HG03045 (cell line): ENCODE measurements at regions not wholly inside any gene's neighbourhood (a gene's known extent, or its start where the extent isn't known, plus 50 kb on each side); places are given as distances from the start of the nearest gene placed in this dataset.

Experiments
- ATAC-seq: cut with Tn5 transposase; IDR thresholded peaks from one replicate; pipeline ENCODE4 v1.9.1; 2021; ENCODE audit warnings: mild to moderate bottlenecking, moderate library complexity; ENCODE audit not compliant: unreplicated experiment

DNA sequence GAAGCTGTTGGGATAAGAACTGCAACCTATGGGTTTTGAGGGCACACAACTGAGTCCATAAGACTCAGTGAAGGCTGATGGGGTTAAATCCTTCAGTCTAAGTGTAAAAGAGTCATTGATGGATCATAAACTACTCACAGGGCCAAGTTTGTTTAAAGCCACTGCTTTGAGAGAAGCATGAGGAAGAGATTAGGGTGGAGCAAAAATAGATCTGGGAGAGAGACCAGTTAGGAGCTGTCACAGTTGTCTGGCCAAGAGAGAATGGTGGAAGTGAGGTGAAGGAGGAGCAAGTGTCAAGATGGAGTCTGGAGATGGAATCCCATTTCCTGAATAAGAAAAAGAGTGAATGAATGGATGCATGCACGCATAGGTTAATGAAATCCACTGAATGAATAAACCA is 379.1 kb upstream of the CDH11 start:
- ATAC-seq = no peak

GRCh38 chr16:65500007-65500406 is 378.1 kb upstream of the CDH11 start:
- no peak for ATAC-seq

GRCh38 chr16:65499566-65499965 is 377.7 kb upstream of the CDH11 start:
- no peak for ATAC-seq

DNA sequence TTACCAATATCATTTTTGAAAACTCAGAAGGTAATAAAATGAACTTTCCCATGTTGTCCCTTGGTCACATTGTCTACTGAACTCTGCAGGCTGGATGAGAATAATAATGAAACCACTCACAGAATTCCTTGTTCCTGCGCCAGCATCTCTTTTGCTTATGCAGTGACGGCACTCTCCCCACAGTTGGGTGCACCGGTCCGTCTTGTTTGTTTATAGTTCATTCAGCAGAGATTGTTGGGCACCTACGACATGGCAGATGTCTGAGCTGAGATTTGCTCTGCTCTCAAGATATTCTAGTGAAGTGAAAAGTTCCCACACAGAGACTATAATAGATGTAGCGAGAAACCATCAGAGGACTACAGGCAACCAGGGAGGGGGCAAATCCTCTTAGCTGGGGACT is 375.7 kb upstream of the CDH11 start:
- ATAC-seq = no peak

- no peak for ATAC-seq
These were observed 373.2 kb upstream of the CDH11 start for GRCh38 chr16:65495106-65495505.

DNA sequence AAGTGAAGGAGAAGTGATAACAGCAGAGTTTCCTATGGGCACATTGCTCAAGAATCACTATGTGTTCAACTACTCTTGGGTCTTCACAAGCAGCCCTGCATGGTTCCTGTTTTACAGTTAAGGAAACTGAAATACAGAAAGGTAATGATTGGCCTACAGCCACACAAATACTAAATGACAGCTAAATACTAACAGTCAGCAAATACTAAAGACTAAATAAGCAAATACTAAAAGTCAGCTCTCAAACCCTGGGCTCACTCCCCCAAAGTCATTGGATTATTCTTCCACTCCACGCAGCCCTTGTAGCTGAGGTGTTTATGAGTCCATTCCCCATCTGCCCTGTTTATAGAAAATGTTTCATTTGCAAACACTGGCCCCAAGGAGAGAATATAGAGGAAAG is 372.7 kb upstream of the CDH11 start:
- no peak for ATAC-seq

DNA sequence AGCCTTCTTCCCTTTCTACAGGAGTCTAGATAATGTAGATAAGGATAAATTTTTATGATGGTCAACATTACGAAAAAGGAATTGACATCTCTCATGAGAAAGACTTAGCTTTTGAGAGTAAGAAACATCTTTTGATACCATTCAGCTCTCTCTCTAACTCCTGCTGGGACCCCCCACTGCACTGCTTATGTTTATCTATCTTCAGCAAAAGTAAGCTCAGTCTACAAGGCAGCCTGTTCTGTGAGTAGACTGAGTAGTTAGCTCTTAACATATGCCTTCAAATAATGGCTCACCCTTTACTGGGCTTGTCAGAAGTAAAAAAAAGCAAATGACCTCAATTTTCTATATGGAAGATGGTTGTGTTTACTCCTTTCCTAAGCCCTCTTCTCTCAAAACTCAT is 372.2 kb upstream of the CDH11 start:
- no peak for ATAC-seq

DNA sequence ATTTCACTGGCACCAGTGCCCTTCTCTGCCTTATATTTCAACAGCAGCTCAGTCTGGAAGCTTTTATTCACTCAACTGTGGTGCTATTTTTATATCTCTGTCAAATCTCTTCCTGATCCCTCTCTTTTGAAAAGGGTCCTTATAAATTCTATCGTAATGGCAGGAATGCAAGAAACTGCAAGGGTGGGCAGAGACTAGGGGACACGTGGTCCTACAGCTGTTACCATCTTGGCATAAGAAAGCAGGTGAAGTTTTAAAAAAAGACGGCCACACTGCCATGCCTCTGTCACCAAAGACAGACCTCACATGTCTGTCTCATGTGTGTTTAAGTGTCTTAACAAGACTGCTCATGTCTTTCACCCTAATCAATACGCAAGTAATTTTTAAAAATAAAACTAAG is 368.4 kb upstream of the CDH11 start:
- no peak for ATAC-seq

- ATAC-seq = no peak
These were observed 367.7 kb upstream of the CDH11 start for GRCh38 chr16:65489531-65490023.

GRCh38 chr16:65487231-65487630 is 365.4 kb upstream of the CDH11 start:
- ATAC-seq = no peak

GRCh38 chr16:65481956-65482355 is 360.1 kb upstream of the CDH11 start:
- ATAC-seq = no peak

DNA sequence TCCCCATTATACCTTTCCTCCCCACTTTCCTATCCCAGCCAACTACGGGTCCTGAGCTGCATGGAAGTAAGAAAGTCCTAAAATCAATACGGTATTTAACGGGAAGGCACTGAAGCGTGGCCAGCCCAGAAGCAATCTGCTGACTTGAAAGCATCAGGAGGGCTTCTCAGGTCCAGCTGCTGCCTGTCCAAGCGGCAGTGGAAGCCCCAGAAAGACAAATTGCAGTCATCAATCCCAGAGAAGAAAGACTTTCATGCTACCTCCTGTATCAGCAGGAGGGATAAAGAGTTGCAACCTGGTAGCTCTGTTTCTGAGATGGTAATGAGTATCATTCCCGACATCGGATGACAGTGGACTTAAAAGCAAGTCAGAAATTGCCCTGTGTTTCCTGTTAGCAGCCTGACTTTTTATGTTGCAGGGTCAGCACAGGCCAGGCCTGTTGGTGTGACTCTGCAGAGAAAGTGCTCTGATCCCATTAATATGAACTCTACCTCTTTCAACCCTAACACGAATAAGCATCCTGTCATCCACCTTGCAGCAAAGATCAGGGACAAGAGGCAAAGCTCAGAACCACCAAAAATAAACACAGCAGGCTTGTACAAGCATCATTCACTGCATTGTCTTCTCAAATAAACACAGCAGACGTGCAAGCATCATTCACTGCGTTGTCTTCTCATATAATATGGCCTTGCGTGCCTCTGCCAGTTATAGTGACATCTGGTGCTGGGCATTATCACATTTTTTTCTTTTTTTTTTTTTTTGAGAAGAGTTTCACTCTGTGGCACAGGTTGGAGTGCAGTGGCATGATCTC is 358.6 kb upstream of the CDH11 start:
- no peak for ATAC-seq

GRCh38 chr16:65476448-65476955 is 354.6 kb upstream of the CDH11 start:
- no peak for ATAC-seq

DNA sequence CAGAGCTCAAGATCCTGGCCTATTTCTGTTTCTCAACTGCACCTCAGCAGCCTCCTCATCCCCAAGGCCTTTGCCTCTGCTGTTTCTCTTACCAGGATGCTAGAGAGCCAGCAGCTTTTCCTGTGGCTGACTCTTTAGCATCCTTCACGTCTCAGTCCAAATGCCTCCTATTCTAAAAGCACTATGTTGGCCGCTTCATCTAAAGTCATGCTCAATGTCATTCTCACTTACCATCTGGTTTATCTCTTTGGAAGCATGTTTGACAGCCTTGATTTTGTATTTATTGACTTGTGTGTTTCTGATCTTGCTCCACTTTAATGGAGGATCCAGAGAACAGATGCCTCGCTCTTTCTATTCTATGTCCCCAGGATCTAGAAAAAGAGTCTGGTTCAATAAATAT is 351.8 kb upstream of the CDH11 start:
- ATAC-seq = no peak

GRCh38 chr16:65469116-65469515 is 347.3 kb upstream of the CDH11 start:
- ATAC-seq = no peak

GRCh38 chr16:65468133-65468532 is 346.3 kb upstream of the CDH11 start:
- no peak for ATAC-seq

- ATAC-seq = no peak
These were observed 341.9 kb upstream of the CDH11 start for GRCh38 chr16:65463652-65464260.

DNA sequence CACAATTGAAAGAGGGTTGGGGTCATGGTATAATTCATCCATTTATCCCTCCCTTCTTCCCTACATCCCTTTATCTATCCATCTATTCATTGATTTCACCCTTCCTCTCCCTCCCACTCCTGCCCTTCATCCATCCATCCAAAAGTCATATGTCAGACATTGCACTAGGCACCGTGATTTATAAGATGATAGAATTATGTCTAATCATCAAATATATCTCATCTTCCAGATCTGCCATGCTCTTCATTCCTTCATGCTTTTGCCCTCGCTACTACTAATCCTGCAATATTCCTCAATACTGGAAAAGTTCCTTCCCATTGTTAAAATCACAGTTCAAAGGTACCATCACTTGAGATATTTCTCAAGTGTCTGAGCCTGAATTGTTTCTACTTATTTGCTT is 335.2 kb upstream of the CDH11 start:
- no peak for ATAC-seq

GRCh38 chr16:65455761-65456160 is 333.9 kb upstream of the CDH11 start:
- no peak for ATAC-seq

- ATAC-seq = no peak
These were observed 331.8 kb upstream of the CDH11 start for GRCh38 chr16:65453646-65454045.

DNA sequence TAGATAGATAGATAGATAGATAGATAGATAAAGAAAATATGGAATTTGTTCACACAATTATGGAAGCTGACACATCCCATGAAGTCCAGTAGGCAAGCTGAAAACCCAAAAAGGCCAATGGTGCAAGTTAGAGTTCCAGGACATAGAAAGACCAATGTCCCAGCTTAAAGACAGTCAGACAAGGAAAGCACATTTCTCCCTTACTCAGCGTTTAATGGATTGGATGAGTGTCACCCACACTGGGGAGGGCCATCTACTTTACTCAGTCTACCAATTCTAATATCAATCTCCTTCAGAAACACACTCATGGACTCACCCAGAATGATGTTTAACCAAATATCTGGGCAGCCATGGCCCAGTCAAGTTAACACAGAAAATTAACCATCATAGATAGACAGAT is 327.7 kb upstream of the CDH11 start:
- ATAC-seq = no peak

DNA sequence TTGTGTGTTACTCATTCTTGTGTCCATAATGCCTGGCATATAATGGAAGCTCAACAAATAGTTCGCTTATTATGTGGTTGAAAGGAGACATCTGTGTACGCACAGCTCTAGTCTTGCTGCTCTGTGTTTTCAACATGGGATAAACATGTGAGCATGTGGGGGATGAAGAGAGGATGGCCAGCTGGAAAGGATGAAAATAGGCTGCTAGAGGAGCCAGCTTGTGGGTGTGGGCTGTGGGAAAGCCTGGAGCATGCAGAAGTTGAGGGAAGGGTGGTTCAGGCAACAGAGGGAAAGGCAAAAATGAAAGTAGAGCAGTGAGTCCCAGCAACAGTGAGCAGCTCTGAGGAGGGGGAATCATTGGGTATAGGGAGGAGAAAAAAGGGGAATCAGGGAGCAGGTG is 324.6 kb upstream of the CDH11 start:
- ATAC-seq = no peak
